GM20000 (cell line): ENCODE measurements at regions not wholly inside any gene's neighbourhood (a gene's known extent, or its start where the extent isn't known, plus 50 kb on each side); places are given as distances from the start of the nearest gene placed in this dataset.

Experiments used
- DNase-seq: peaks from one replicate; pipeline ENCODE4 v3.0.0; 2012; ENCODE audit warnings: low spot score
- TF ChIP-seq, protein P1 (sequence below): IDR thresholded peaks from 2 replicates; pipeline ENCODE4 v1.5.1; 2012; ENCODE audit warnings: mild to moderate bottlenecking, control low read depth; ENCODE audit errors: extremely low read depth, missing control alignments

DNA sequence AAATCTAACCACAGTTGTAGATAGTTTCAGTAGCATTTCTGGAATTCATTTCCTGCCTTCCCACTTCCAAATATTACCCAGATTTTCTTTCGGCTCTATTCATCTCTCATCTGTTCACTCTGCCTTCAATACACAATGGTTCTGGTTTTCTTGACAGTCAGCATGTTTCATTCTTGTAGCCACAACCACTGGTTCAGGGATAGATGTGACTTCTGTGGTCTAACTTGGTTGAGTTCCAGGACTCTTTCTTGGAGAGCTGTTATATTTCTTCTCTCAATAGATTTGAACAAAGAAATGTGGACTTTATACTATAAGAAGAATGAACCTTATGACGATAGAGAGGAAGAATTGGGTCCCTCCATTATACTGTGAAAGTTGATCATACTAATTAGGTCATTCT is 228.8 kb downstream of the NSUN3 start:
- TF ChIP-seq, protein P1, sequence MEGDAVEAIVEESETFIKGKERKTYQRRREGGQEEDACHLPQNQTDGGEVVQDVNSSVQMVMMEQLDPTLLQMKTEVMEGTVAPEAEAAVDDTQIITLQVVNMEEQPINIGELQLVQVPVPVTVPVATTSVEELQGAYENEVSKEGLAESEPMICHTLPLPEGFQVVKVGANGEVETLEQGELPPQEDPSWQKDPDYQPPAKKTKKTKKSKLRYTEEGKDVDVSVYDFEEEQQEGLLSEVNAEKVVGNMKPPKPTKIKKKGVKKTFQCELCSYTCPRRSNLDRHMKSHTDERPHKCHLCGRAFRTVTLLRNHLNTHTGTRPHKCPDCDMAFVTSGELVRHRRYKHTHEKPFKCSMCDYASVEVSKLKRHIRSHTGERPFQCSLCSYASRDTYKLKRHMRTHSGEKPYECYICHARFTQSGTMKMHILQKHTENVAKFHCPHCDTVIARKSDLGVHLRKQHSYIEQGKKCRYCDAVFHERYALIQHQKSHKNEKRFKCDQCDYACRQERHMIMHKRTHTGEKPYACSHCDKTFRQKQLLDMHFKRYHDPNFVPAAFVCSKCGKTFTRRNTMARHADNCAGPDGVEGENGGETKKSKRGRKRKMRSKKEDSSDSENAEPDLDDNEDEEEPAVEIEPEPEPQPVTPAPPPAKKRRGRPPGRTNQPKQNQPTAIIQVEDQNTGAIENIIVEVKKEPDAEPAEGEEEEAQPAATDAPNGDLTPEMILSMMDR: no peak
- no peak for DNase-seq

DNA sequence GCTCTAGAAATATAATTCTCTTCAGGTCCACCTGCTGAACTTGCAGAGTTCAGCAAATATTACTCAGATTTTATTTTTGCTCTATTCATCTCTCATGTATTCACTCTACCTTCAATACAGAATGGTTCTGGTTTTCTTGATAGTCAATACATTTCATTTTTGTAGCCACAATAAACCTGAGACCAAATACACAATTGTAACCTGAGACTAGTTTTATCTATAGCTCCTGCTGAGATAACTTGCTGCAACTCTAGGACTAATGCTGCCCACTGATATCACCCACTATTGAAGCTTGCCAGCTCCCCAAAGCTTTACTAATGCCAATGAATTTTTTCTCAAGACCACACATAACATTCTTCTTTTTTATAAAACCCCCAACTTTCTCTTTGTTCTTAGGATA is 229.3 kb downstream of the NSUN3 start:
- DNase-seq: no peak
- TF ChIP-seq, protein P1: no peak

DNA sequence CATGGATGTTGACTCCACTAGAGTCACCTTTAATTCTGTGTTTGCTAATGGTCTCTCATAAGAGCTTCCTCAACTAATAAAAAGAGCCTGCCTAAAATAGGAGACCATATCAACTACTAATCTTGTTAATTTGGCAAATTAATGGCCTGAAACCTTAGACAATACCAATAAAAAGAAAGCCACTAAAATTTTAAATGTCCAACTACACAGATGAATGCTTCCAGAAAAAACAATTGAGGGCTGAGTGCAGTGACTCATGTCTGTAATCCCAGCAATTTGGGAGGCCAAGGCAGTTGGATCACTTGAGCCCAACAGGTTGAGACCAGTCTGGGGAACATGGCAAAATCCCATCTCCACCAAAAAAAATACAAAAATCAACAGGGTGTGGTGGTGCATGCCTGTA is 230.9 kb downstream of the NSUN3 start:
- TF ChIP-seq, protein P1: no peak
- DNase-seq: no peak

- no peak for DNase-seq
- TF ChIP-seq, protein P1: no peak
Observed at GRCh38 chr3:94294806-94295205, 231.9 kb downstream of the NSUN3 start.

- TF ChIP-seq, protein P1: no peak
- DNase-seq: no peak
Observed at GRCh38 chr3:94299716-94300115, 236.9 kb downstream of the NSUN3 start.

GRCh38 chr3:94301366-94301765 is 238.5 kb downstream of the NSUN3 start:
- DNase-seq: no peak
- TF ChIP-seq, protein P1: no peak

- TF ChIP-seq, protein P1: no peak
- no peak for DNase-seq
Observed at GRCh38 chr3:94303266-94303665, 240.4 kb downstream of the NSUN3 start.
